Transverse colon (tissue), 4 donors: ENCODE measurements at regions not wholly inside any gene's neighbourhood (a gene's known extent, or its start where the extent isn't known, plus 50 kb on each side); places are given as distances from the start of the nearest gene placed in this dataset.

ENCODE experiments used
- DNase-seq: peaks from one replicate; pipeline ENCODE4 v3.0.0-alpha.2; 2019
- H3K27ac ChIP-seq, 4 donors: fragments of 200-600 bp; sonication (generic); 2 replicates each; pipeline ENCODE4 v1.5.1; 2016 to 2018; ENCODE audit warnings: inconsistent platforms in 4 of 4
- H3K27me3 ChIP-seq: fragments of 200-600 bp; sonication (generic); 2 replicates; pipeline ENCODE4 v1.5.1; 2017; ENCODE audit warnings: inconsistent platforms
- H3K36me3 ChIP-seq, 4 donors: fragments of 200-600 bp; sonication (generic); 2 replicates each; pipeline ENCODE4 v1.5.1; 2017 to 2019; ENCODE audit warnings: inconsistent platforms in 4 of 4
- H3K4me1 ChIP-seq, 4 donors: fragments of 200-600 bp; sonication (generic); 2 replicates each; pipeline ENCODE4 v1.5.1; 2017 to 2020; ENCODE audit warnings: inconsistent platforms in 4 of 4
- H3K4me3 ChIP-seq, 4 donors: fragments of 200-600 bp; sonication (generic); 1 replicate in 1 of 4; 2 replicates in 3 of 4; pipeline versions ENCODE4 v1.5.1 to v1.6.1; 2017 to 2019; ENCODE audit warnings: inconsistent platforms in 4 of 4
- H3K9me3 ChIP-seq, 2 donors: fragments of 200-600 bp; sonication (generic); 2 replicates each; pipeline ENCODE4 v1.5.1; 2017 to 2019; ENCODE audit warnings: inconsistent platforms in 2 of 2
- EP300 ChIP-seq: sonication (generic); formaldehyde crosslinking; IDR thresholded peaks from one replicate; pipeline ENCODE4 v1.6.1; 2017; ENCODE audit warnings: antibody characterized with exemption, low read depth
- POLR2A ChIP-seq: fragments of 450-650 bp; IDR thresholded peaks from one replicate; pipeline ENCODE4 v1.6.1; 2016; ENCODE audit warnings: antibody characterized with exemption, mild to moderate bottlenecking, moderate library complexity
- POLR2AphosphoS5 ChIP-seq, 3 donors: sonication (generic); formaldehyde crosslinking; IDR thresholded peaks; one replicate each; pipeline ENCODE4 v1.6.1; 2016; ENCODE audit warnings: antibody characterized with exemption in 3 of 3
- WGBS, 2 donors: methylation state at CpG; one replicate each; pipeline ENCODE4 v1.1.5; 2018; ENCODE audit warnings: low coverage in 1 of 2; 5-methylcytosine and 5-hydroxymethylcytosine counted together
- in situ Hi-C, 4 donors: fragments of 200-750 bp; cut with MboI; loops; one replicate each; pipeline versions ENCODE4 v1.15.0 to v1.15.1; 2017; ENCODE audit warnings: low sequenced_read_pairs in 3 of 4, low pct_ligation_motif_present in 1 of 4, low pct_unique_long_range_greater_than_20kb in 1 of 4
- intact Hi-C: fragments of 100-400 bp; cut with DNase I; formaldehyde crosslinking; loops from one replicate; pipeline ENCODE4 v1.15.1; 2023; ENCODE audit warnings: low total_unique reads
- TF ChIP-seq, protein P1 (sequence below), 5 experiments: fragments of 200-600 bp in 3 of 5; fragments of 450-650 bp in 2 of 5; sonication (generic) in 3 of 5; IDR thresholded peaks; 1 replicate in 2 of 5; 2 replicates in 3 of 5; pipeline ENCODE4 v1.5.1; 2016 to 2017; ENCODE audit warnings: antibody characterized with exemption in 5 of 5, inconsistent platforms in 3 of 5, mild to moderate bottlenecking in 2 of 5, moderate library complexity in 1 of 5

- no peak for DNase-seq
- WGBS, 2 donors, result 44 to 71% methylated on average over 1 of the region's 1 CpG
- Histone ChIP-seq H3K27ac (no peak overlapping the region), H3K4me1 (no peaks in the 10 kb centered on the region), H3K27me3 (no peaks in the 10 kb centered on the region), H3K9me3 (no peaks in the 10 kb centered on the region), H3K36me3 (no peaks in the 10 kb centered on the region), H3K4me3 (no peak overlapping the region)
- in situ Hi-C loops (no loop called here), intact Hi-C loops (no loop called here)
- TF ChIP-seq EP300 (no peak), POLR2A (no peak), POLR2AphosphoS5 (IDR thresholded peaks at IDR 0.05) (no peak)
- TF ChIP-seq, protein P1, sequence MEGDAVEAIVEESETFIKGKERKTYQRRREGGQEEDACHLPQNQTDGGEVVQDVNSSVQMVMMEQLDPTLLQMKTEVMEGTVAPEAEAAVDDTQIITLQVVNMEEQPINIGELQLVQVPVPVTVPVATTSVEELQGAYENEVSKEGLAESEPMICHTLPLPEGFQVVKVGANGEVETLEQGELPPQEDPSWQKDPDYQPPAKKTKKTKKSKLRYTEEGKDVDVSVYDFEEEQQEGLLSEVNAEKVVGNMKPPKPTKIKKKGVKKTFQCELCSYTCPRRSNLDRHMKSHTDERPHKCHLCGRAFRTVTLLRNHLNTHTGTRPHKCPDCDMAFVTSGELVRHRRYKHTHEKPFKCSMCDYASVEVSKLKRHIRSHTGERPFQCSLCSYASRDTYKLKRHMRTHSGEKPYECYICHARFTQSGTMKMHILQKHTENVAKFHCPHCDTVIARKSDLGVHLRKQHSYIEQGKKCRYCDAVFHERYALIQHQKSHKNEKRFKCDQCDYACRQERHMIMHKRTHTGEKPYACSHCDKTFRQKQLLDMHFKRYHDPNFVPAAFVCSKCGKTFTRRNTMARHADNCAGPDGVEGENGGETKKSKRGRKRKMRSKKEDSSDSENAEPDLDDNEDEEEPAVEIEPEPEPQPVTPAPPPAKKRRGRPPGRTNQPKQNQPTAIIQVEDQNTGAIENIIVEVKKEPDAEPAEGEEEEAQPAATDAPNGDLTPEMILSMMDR (IDR thresholded peaks at IDR 0.05), result no peak
Measured at GRCh38 chr11:24082241-24082640, 414.6 kb upstream of the LUZP2 start.

GRCh38 chr11:24082860-24083259, 414.0 kb upstream of the LUZP2 start:
- no peaks in the 10 kb centered on the region for H3K27me3 ChIP-seq
- in situ Hi-C loops (no loop called here), intact Hi-C loops (no loop called here)
- H3K4me1 ChIP-seq, result no peaks in the 10 kb centered on the region
- H3K9me3 ChIP-seq, result no peaks in the 10 kb centered on the region
- no peaks in the 10 kb centered on the region for H3K36me3 ChIP-seq
- TF ChIP-seq, protein P1 (IDR thresholded peaks at IDR 0.05), result no peak
- 57 to 67% methylated on average over 1 of the region's 1 CpG for WGBS, 2 donors
- no peak overlapping the region for H3K4me3 ChIP-seq
- DNase-seq, result no peak
- H3K27ac ChIP-seq, result no peak overlapping the region

- no peak for TF ChIP-seq EP300
Measured at GRCh38 chr11:24084956-24085355, 411.9 kb upstream of the LUZP2 start.

GRCh38 chr11:24086921-24087320, 409.9 kb upstream of the LUZP2 start:
- intact Hi-C loops (no loop called here), in situ Hi-C loops (no loop called here)
- TF ChIP-seq, protein P1 (IDR thresholded peaks at IDR 0.05), result no peak
- no peak for TF ChIP-seq POLR2AphosphoS5 (IDR thresholded peaks at IDR 0.05)
- Histone ChIP-seq H3K4me1 (peaks cover 0 to 8% (median 4%) of the 10 kb centered on the region in 4 donors), H3K9me3 (no peaks in the 10 kb centered on the region), H3K27ac (no peak overlapping the region), H3K27me3 (no peaks in the 10 kb centered on the region), H3K4me3 (no peak overlapping the region), H3K36me3 (no peaks in the 10 kb centered on the region)
- 79 to 100% methylated on average over 2 of the region's 2 CpGs for WGBS, 2 donors
- no peak for DNase-seq

More at GRCh38 chr11:24084956-24085355, 411.9 kb upstream of the LUZP2 start:
- Histone ChIP-seq H3K4me1 (no peaks in the 10 kb centered on the region), H3K27ac (no peak overlapping the region), H3K27me3 (no peaks in the 10 kb centered on the region), H3K9me3 (no peaks in the 10 kb centered on the region), H3K36me3 (no peaks in the 10 kb centered on the region), H3K4me3 (no peak overlapping the region)
- in situ Hi-C loops (no loop called here), intact Hi-C loops (no loop called here)
- 52 to 88% methylated on average over 1 of the region's 1 CpG for WGBS, 2 donors
- DNase-seq, result no peak

DNA sequence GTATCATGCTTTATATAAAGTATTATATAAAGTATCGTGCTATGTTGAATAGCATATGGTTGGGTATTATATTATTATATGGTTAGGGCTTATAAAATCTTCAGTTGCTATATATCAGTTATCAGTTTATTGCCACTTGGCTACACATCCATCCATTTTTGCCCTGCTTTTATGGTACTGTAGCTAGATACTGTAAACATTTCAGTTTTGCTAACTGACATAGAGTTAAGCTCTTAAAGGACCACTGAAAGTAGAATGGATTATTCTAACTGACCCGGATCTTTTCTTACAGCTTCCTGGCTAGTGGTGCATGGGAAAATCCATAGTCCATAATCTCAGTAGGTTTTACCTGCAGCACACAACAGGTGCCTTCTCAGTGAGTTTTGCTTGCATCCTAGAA, 405.3 kb upstream of the LUZP2 start:
- no peak for TF ChIP-seq EP300
- no peak for TF ChIP-seq POLR2A
- Histone ChIP-seq H3K36me3 (no peaks in the 10 kb centered on the region), H3K9me3 (no peaks in the 10 kb centered on the region), H3K4me1 (peaks cover 0 to 12% (median 4%) of the 10 kb centered on the region in 4 donors), H3K4me3 (no peak overlapping the region), H3K27ac (no peak overlapping the region), H3K27me3 (no peaks in the 10 kb centered on the region)
- 32 to 50% methylated on average over 2 of the region's 2 CpGs for WGBS, 2 donors
- in situ Hi-C loops (no loop called here), intact Hi-C loops (no loop called here)
- DNase-seq, result no peak
